ENCODE measurements at regions not wholly inside any gene's neighbourhood (a gene's known extent, or its start where the extent isn't known, plus 50 kb on each side); places are given as distances from the start of the nearest gene placed in this dataset.

- TF ChIP-seq CTCF (IDR thresholded peaks at IDR 0.05) = no peak
- no peak for TF ChIP-seq POLR2A (IDR thresholded peaks at IDR 0.05)
Observed at GRCh38 chr1:58989845-58990244, 206.0 kb upstream of the JUN start.

Data from uterus (tissue), 2 donors.